ENCODE measurements at regions not wholly inside any gene's neighbourhood (a gene's known extent, or its start where the extent isn't known, plus 50 kb on each side); places are given as distances from the start of the nearest gene placed in this dataset.
A peak's percentile ranks its signal among the peaks of the same experiment; 100 is the strongest.

DNA sequence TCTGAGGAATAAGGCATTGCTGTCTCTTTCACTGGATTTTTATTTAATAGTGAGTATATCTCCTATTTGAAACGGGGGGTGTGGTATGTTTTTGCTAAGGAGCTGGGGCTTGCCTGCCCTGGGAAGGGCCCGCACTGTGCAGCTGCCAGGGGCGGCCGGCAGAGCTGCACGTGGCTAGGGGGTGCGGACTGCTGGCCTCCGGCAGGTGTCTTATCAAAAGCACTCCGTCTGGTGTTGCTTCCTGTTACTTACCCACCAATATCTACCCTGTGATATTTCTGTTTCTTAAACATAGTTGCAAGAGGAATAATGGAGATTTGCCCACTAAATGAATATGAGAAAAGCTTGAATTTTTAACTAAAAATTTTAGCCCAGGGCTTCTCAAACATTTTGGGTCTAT lies 232.0 kb downstream of the IRX1 start:
- DNase-seq, result no peak

DNA sequence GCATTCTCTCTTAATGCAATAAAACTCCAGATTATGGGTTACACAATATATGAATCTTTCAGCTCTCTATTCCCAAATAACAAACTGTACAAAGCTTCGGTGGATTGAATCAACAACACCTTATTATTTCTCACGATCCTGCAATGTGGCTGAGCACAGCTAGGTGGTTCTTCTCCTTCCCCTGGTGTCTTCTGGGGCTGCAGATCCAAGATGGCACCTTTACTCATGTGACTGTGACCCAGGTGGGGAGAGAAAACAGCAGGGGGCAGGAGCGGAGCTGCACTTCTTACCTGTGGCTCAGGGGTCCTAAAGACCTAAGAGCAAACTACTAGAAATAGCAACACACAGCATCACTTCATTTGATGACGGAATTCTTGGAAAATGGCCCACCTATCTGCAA lies 233.1 kb downstream of the IRX1 start:
- DNase-seq, result no peak

DNA sequence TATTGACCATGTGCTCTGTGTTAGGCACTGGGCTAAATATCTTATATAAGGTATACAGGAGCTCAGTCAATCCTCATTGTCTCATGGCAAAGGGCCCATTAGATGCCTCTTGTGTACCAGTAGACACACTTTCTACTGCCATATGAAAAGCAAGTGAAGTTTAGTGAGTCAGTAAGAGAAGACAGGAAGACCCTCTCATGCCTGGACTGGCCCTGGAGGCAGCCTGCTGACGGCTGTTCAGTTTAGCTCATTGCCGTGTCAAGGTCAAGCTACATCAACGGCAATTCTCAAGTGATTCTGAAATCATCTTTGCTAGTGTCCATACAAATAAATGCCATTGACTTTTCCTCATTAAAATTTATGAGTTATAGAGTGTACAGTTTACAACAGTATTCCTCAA lies 237.9 kb downstream of the IRX1 start:
- no peak for DNase-seq

DNA sequence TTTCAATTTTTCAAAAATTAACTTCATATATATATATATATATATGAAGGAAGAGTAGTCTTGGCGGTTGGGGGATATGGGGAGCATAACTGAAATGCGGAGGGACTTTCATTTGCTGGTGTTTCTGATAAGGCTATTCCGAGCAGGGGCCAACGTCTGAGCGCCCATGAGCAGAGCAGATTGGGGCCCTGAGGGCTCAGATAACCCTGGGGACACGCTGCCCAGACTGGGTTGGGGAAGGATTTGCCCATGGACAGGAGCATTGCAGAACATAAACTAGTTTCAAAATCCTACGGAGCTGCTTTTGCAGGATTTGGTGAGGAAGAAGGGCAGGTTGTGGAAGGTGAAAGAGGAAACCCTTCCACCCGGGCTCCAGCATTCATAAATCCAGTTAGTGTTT lies 240.2 kb downstream of the IRX1 start:
- DNase-seq, result no peak

DNA sequence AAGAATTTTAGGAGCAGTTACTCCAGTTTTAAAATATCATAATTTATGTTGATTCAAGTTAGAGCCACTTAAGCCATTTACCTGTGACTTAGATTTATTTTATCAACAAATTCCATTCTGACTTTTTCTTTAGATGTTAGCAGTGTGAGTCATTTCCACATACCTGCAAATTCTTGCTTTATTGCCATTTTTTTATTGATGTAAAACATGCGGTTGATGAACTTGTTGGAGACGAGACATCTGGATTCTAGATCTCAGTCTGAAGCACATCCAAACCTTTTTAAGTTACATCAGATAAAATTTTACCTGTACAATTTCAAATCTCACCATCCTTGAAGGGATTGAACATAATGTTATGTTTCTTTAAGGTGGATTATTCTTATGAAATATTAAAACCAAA lies 240.9 kb downstream of the IRX1 start:
- no peak for DNase-seq

DNA sequence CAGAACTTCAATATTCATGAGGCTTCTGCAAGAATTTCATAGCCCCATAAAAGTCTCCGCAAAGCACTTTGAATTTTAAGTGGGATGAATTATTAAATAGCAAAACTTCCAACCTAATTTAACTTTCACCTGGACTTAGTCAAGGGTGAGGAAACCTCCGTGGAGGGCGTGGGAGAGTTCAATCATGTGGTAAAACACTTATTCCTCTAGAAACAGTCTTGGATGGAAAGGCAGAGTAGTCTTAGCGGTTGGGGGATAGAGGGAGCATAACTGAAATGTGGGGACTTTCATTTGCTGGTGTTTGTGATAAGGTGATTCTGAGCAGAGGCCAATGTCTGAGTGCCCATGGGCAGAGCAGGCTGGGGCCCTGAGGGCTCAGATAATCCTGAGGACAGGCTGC lies 241.9 kb downstream of the IRX1 start:
- no peak for DNase-seq

DNA sequence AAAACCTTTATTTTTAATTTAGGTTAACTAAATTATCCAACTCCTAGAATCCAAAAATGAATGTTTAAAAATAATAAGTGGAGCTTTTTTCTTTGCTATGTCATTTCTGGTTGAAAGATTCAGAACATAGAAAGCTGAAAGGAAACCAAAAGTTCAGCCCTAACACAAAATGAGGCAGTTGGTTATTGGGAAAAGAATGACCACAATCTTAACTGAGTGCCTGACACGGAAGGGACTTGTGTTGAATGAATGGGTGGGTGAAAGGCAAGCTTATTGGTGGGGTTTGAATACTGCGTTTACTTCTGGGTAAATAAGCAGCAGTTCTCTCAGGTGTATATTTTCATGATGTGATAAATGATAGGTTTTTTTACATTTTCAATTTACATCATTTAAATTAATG lies 243.5 kb downstream of the IRX1 start:
- DNase-seq, result no peak

DNA sequence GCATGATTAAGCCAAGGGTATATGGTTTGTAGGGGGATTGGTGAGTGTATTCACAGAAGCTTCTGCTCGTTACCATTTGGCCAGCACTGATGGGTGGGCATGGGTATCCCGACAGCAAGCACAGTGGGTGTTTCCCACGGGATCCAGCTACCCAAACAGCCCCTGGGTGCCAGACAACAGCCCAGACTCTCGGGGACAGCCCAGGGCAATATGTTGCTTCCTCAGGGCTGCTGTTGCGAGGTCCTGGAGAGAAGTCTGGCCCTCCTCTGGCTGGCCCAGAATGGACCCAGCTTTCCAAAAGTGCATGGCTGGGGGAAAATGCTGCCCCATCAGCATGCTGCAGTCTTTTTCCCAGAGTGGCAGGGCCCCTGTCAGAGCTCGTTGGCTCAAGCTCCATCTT lies 247.0 kb downstream of the IRX1 start:
- no peak for DNase-seq

DNA sequence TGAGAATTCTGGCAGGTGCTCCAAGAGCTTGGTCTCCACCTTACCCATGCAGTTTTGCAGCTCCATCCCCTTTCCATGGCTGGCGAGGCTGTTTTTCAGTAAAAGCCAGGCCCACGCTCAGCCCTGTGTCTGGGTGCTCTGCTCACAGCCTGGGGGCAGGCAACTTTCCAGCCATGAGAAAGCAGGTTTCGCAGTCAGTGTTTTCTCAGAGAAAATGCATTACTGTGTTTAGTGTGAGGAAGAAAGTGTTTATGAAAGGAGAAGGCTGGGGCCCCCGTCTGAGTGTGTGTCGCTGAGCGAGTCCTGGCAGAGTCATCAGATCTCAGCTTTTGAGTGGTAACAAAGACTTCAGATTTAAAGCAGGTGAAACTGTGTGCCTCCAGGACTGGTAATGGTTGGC lies 248.1 kb downstream of the IRX1 start:
- DNase-seq, result no peak

DNA sequence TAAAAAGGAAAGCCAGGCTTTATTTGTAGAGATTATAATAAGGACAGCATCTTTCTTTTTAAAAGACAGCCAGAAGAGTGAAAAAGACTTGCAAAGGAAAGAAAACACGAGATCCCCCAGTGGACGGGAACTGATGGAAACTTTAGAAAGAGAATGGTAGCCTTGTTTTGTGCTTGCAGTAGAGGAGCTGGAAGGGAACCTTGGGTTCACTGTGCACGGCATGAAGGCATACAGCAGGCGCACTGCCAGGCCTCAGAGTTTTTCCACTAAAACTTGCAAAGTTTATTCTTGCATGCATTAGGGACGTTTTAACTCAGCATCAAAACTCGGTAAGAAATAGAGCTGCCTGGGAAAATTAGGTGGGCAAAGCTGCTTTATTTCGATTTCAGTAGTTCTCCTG lies 248.6 kb downstream of the IRX1 start:
- no peak for DNase-seq

DNA sequence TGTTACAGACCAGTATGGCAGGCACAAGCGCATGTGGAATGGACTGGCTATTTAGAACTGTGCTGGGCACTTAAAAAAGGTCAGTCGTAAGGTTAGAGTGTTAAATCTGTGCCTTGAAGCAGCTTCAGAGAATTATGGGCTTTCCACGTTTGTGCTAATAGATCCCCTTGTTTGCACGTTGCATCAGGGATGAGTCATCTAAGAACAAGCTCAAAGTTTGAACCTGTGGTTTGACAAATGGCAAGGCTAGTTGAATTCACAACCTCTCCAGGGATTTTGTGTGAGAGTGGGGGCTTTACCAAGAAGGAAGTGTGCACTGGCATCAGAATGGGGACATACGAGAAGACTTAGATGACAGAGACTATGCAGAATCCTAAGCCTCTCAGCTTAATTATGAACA lies 249.6 kb downstream of the IRX1 start:
- peak; percentile 27 for DNase-seq

DNA sequence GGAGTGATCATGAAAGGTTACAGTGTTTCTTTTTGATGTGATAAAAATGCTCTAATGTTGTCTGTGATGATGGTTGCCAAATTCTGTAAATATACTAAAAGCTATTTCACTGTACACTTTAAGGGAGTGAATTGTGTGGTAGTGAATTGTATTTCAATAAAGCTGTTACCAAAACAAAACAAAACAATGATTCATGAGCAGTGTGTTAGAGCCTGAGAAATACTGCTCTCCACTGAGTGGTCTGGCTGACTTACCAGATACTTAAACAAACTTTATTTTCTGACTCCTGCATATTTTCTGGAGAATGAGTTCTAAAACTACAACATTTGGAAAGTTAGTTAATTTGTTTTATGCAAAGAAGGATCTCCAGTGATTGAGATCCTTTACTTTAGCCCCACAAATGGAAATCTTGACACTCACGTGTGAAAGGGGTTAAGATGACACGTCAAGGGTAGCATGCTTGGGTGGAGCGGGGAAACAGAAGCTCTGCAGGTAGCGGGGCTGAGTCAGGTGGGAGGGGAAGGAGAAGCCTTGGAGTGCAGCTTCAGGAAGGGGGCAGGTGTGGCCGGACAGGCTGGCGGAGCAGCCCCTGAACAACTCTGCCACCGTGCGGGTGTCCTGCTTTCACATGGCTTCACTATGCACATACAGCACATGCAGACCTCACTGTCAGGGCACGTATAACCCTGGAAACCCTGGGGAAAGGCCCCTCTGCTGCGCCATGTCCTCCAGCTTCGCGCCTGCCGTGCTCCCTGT lies 256.7 kb downstream of the IRX1 start:
- no peak for DNase-seq

DNA sequence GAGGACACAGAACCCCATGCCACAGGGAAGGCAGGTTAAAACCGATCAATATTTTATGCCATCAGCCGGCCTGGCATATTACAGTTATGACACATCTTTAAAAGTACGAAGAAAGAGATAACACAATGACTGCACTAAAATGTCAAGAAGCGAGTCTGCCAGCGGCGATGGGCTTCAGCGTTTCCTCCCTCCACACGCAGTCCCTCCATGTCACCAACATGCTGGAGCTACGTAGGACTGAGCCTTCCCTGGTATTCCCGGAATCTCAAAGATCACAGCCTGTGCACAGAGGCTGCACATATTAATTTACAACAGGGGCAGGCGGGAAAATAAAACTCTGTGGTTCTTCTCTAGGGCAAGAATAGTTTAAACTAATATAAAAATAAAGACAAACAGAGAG lies 257.7 kb downstream of the IRX1 start:
- DNase-seq, result no peak

DNA sequence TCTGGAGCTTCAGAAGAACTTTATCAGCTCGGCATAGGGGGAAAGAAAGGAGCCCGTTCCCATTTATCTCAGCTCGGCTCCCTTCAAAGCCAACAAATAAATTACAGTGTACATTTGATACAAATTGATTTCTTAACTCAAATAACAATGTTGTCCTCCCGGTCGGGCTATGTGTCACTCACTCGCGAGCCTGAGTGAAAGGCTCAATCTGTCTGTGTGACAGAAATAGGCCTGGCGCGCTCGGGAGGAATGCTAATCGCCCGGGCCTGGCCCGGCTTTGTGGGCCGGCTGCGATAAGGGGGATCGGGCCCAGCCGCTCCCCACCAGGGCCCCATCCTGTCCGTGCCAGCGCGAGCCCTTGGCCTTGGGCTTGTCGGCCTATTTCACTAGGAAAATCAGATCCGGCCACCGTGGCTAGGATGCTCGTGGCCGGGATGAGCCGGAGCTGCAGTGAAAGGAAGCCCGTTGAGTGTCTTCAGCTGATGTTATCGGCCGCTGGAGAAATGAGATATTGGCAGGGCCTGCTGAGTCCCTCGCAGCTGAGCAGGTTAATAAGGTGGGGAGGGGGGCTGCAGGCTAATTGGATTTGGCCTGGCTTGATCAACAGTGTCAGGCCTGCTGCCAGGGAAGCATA lies 258.7 kb downstream of the IRX1 start:
- no peak for DNase-seq

DNA sequence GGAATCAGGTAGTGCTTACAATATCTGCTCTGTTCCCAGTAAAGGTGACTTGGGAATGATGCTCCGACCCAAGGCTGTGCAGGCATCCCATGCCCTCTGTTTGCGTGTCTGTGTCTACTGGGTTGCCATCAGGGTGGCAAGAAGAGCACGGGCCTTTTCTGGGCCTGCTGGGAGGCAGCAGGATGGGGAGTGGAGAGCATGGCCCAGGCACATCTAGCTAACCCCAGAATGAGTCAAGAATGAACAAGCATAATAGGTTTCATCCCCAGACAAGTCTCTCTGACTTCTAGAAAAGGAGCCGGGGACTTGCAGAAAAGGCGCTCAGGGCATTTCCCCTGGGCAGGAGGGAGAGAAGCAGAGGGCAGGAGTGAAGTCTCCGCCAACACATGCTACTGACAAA lies 260.4 kb downstream of the IRX1 start:
- no peak for DNase-seq

DNA sequence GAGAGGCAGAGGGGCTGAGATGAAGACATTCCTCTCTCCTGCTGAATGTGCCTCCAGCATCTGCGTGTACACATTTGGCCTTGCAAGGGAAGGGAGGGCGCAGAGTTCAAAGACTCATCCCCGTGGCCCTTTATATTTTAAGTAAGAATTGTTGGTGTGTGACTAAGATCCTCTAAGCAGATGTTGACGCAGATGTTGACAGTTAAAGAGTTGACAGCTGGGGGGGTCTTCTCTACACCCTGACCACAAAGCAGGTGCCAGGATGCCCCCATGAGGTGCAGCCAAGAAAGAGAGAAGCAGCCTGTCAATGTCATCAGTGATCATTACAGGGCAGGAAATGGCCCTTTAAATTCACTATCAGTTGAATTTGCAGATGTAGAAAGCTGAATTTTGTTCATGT lies 262.9 kb downstream of the IRX1 start:
- DNase-seq, result no peak

DNA sequence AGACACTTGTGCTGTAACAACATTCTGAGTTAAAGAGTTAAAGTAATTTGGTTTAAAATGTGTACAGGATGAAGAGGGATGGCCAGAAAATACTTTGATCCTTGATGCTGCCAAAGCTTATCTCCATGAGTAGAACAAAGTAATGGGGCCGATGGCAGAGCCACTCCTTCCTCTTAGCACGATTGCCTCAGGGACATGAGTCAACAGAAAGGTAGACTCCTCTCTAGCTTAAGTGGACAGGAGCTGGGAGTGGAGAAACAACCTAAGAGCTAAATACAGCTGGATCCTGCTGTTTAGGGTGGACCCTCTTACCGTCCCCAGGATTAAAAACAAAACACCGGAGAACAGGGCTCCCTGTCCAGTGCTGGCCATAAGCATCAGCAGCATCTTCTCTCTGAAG lies 267.3 kb downstream of the IRX1 start:
- DNase-seq, result no peak

DNA sequence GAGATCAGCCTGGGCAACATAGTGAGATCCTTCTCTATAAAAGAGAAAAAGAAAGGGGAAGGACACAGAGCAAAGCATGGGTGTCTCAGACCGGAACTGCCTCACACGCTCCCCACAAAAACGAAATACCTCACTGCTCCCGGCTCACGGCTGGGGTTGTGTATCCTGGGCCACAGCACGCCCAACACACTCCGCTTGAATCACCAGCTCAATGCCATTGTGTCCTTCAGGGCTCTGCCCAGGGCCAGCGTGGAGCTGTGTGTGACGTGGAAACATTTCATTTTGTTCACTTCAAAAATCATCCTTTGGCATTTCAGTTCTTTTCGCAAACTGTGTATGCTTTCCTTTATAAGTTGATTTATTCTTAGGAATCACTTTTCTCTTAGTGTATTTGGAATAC lies 279.5 kb downstream of the IRX1 start:
- no peak for DNase-seq

DNA sequence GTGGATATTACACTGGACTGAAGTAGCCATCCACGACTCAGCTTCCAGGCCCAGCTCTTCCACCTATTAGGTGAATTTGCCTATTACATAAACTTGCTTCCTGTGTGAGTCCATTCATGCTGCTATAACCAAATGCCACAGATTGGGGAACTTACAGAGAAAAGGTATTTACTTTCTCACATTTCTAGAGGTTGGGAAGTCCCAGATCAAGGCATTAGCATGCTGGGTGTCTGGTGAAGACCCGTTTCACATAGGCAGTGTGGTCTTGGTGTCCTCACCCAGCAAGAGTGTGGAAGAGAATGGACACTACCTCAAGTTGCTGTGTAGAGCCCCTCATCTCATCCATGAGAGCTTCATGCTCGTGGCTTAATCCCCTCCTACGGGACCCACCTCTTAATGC lies 282.6 kb downstream of the IRX1 start:
- DNase-seq, result no peak

DNA sequence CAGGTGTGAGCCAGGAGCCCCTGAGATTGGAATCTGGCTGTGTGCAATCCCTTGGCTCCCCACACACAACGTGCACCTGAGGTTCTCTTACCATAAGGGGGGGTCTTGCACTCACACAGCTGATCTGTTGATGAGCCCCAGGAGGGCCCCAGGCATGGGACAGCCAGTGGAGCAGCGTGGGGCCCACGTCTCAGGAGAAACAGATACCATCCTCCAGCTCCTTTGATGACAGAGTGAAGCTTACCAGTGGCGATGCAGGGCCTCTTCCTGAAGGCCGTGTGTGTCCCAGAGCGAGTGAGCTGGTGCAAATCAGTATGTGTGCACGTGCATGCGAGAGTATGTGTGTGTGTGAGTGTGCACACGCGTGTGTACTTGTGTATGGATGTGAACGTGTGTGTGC lies 287.4 kb downstream of the IRX1 start:
- DNase-seq, result no peak

DNA sequence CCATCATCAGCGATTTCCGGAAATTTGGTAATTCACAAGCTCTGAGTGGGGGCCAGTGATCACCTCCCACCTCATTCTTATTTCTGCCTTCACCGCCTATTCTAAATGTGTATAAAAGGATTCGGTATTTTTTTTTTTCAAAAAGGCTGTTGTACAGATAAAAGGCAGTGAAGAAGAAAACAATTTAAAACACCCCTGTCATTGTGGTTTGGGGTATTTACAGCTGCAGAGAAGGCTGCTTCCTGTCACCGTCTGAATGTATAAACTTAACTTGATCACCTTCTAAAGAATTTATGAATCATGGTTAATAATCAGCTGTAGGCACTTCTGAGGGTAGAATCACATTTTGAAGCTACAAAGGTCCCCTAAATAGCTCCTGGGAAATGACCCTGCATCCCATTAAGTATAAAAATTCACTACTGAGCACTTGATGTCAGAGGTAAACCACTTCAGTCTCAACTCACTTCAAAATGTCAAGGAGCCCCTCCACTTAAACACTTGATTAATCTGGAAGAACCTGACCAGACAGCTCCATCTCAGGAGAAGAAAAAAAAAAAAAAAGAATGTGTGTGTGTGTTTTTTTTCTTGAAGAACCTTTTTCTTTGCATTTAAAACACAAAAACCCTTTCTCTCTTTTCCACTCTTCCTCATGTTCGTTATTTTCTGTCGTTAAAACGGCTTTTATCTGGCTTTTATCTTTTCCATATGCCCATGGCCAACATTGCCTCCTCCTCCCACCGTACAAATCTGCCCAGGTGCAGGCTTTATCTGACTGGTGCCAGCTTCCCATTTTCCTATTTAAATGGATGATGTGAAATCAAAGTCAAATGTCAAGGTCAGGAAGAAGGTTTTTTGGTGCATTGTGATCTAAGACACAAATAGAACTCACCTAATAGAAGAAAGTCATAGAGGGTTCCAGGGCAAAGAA lies 291.2 kb downstream of the IRX1 start:
- DNase-seq, result peak; percentile 2

DNA sequence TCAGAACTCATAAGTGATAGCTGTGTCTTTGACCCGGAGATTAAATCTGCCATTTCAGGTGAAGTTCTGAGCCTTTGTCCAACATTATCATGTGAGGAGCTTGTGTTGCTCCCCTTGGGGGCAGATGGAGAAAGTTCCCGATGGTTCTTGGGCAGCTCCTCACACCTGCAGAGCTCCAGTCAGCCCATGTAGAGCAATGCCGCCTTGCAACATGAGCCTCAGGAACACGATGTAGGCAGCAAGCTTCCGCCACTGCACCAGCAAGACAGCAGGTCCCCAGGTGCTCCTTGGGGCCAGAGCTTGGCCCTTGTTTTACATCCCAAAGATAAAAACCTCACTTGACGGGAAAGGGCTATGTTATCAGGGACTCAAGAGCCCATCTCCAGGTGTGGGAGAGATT lies 292.7 kb downstream of the IRX1 start:
- DNase-seq, result no peak

DNA sequence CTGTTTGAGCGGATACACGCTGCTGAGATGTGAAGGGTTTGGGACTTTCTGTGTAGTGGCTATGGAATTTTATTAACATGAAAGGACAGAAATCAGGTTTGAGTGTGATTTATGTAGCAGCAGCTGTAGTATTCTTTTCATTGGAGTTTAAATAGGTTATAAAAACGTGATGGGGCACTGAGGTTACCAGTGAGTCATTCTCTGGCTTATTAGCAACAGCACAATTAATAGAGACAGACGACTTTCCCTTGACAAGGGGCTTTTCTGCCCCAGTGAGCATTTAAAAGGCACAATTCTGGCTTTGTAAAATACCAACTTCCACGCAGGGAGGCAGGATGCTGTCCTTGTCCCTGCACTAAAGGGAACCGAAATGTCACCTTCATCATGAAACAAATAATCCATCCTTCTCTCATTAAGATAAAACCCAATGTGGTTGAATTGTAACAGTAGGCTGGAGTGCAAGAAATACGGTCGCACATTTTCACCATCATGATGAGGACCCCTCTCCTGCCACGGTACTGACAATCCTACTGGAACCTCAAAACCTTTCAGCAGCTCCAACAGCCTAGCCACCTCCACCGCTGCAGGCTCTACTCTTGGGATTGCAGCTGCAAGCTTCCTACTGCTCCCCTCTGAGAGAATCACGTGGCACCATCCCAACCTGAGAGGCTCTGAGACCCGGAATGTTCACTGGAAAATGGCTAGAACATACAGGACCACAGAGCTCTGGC lies 293.9 kb downstream of the IRX1 start:
- no peak for DNase-seq
